ENCODE measurements at regions not wholly inside any gene's neighbourhood (a gene's known extent, or its start where the extent isn't known, plus 50 kb on each side); places are given as distances from the start of the nearest gene placed in this dataset.
A peak's percentile ranks its signal among the peaks of the same experiment; 100 is the strongest.

- Histone ChIP-seq H3K36me3 (ENCODE audit: control insufficient read depth in 3 of 3, insufficient read depth in 3 of 3, low read length in 3 of 3) (no peaks in the 10 kb centered on the region), H3K27ac (ENCODE audit: low read depth, low read length) (no peak overlapping the region)
Observed at GRCh38 chr5:82397741-82398320, 119.7 kb upstream of the RPS23 start.

GRCh38 chr5:82396871-82397514 is 118.8 kb upstream of the RPS23 start:
- Histone ChIP-seq H3K9me3 (ENCODE audit: control insufficient read depth in 3 of 3, low read length in 3 of 3) (no peaks in the 10 kb centered on the region), H3K27me3 (ENCODE audit: control insufficient read depth in 3 of 3, insufficient read depth in 3 of 3, low read length in 3 of 3) (no peaks in the 10 kb centered on the region), H3K4me3 (ENCODE audit: low read length in 3 of 3) (no peak overlapping the region), H3K4me1 (ENCODE audit: control insufficient read depth in 3 of 3, insufficient read depth in 3 of 3, low read length in 3 of 3) (peaks cover 0 to 4% (median 0%) of the 10 kb centered on the region in 3 donors), H3K36me3 (ENCODE audit: control insufficient read depth in 3 of 3, insufficient read depth in 3 of 3, low read length in 3 of 3) (no peaks in the 10 kb centered on the region), H3K27ac (ENCODE audit: low read depth, low read length) (peak overlapping the region; percentile 51), H3K9ac (ENCODE audit: low read depth in 1 of 3, low read length in 3 of 3) (no peak overlapping the region)

More at GRCh38 chr5:82397741-82398320, 119.7 kb upstream of the RPS23 start:
- Histone ChIP-seq H3K9ac (ENCODE audit: low read depth in 1 of 3, low read length in 3 of 3) (no peak overlapping the region), H3K9me3 (ENCODE audit: control insufficient read depth in 3 of 3, low read length in 3 of 3) (no peaks in the 10 kb centered on the region), H3K4me3 (ENCODE audit: low read length in 3 of 3) (no peak overlapping the region), H3K4me1 (ENCODE audit: control insufficient read depth in 3 of 3, insufficient read depth in 3 of 3, low read length in 3 of 3) (peaks cover 0 to 4% (median 0%) of the 10 kb centered on the region in 3 donors), H3K27me3 (ENCODE audit: control insufficient read depth in 3 of 3, insufficient read depth in 3 of 3, low read length in 3 of 3) (no peaks in the 10 kb centered on the region)

DNA sequence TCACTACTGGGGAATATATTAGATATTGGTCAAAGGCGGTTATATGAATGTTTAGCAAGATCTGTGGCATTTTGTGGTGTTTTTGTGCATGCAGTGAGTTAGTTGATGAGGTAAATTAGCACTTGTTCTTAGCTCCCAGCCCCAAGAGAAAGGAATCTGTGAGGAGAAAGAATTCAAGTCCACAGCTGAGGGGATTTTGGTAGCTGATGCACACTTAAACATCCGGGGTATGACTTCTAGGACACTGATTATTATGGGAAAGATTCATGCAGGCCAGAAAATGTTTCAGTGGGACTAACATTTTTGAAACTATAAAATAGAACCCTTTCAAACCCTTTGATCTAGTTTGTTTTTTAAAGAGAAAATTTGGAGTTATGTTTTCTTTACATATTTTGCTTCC is 118.2 kb upstream of the RPS23 start:
- Histone ChIP-seq H3K27ac (ENCODE audit: low read depth, low read length) (peak overlapping the region; percentile 51), H3K27me3 (ENCODE audit: control insufficient read depth in 3 of 3, insufficient read depth in 3 of 3, low read length in 3 of 3) (no peaks in the 10 kb centered on the region), H3K9ac (ENCODE audit: low read depth in 1 of 3, low read length in 3 of 3) (no peak overlapping the region)

GRCh38 chr5:82393951-82394350 is 115.8 kb upstream of the RPS23 start:
- Histone ChIP-seq H3K27me3 (ENCODE audit: control insufficient read depth in 3 of 3, insufficient read depth in 3 of 3, low read length in 3 of 3) (no peaks in the 10 kb centered on the region), H3K4me1 (ENCODE audit: control insufficient read depth in 3 of 3, insufficient read depth in 3 of 3, low read length in 3 of 3) (peaks cover 0 to 4% (median 0%) of the 10 kb centered on the region in 3 donors), H3K36me3 (ENCODE audit: control insufficient read depth in 3 of 3, insufficient read depth in 3 of 3, low read length in 3 of 3) (no peaks in the 10 kb centered on the region), H3K4me3 (ENCODE audit: low read length in 3 of 3) (no peak overlapping the region), H3K9me3 (ENCODE audit: control insufficient read depth in 3 of 3, low read length in 3 of 3) (no peaks in the 10 kb centered on the region), H3K9ac (ENCODE audit: low read depth in 1 of 3, low read length in 3 of 3) (no peak overlapping the region), H3K27ac (ENCODE audit: low read depth, low read length) (no peak overlapping the region)

More for the DNA sequence above, 118.2 kb upstream of the RPS23 start:
- Histone ChIP-seq H3K4me1 (ENCODE audit: control insufficient read depth in 3 of 3, insufficient read depth in 3 of 3, low read length in 3 of 3) (peaks cover 0 to 4% (median 0%) of the 10 kb centered on the region in 3 donors), H3K4me3 (ENCODE audit: low read length in 3 of 3) (no peak overlapping the region), H3K9me3 (ENCODE audit: control insufficient read depth in 3 of 3, low read length in 3 of 3) (no peaks in the 10 kb centered on the region), H3K36me3 (ENCODE audit: control insufficient read depth in 3 of 3, insufficient read depth in 3 of 3, low read length in 3 of 3) (no peaks in the 10 kb centered on the region)

- no peak overlapping the region for H3K9ac ChIP-seq (ENCODE audit: low read depth in 1 of 3, low read length in 3 of 3)
- H3K9me3 ChIP-seq (ENCODE audit: control insufficient read depth in 3 of 3, low read length in 3 of 3) = no peaks in the 10 kb centered on the region
- no peaks in the 10 kb centered on the region for H3K27me3 ChIP-seq (ENCODE audit: control insufficient read depth in 3 of 3, insufficient read depth in 3 of 3, low read length in 3 of 3)
- H3K4me1 ChIP-seq (ENCODE audit: control insufficient read depth in 3 of 3, insufficient read depth in 3 of 3, low read length in 3 of 3) = no peaks in the 10 kb centered on the region
- no peak overlapping the region for H3K4me3 ChIP-seq (ENCODE audit: low read length in 3 of 3)
- H3K27ac ChIP-seq (ENCODE audit: low read depth, low read length) = no peak overlapping the region
- no peaks in the 10 kb centered on the region for H3K36me3 ChIP-seq (ENCODE audit: control insufficient read depth in 3 of 3, insufficient read depth in 3 of 3, low read length in 3 of 3)
Observed at GRCh38 chr5:82390088-82390487, 111.9 kb upstream of the RPS23 start.

DNA sequence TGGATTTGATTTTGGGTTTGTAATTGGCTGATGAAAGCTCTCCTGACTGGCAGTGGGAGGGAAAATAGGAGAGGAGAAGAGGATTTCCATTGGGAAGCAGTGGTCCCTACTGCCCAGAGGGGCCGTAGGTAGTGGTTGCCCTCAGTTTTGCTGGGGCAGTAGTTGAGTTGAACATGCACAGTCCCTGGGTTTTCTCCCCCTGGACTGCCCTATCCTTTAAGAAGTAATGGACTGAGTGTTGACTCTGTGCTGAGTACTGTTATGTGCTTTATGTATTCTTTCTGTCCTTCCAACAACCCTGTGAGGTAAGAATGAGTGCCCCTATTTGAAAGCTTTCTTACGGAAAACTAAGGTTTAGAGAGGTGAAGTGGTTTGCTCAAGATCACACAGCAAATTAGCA is 111.2 kb upstream of the RPS23 start:
- Histone ChIP-seq H3K27me3 (ENCODE audit: control insufficient read depth in 3 of 3, insufficient read depth in 3 of 3, low read length in 3 of 3) (no peaks in the 10 kb centered on the region), H3K9ac (ENCODE audit: low read depth in 1 of 3, low read length in 3 of 3) (no peak overlapping the region), H3K4me1 (ENCODE audit: control insufficient read depth in 3 of 3, insufficient read depth in 3 of 3, low read length in 3 of 3) (no peaks in the 10 kb centered on the region), H3K36me3 (ENCODE audit: control insufficient read depth in 3 of 3, insufficient read depth in 3 of 3, low read length in 3 of 3) (no peaks in the 10 kb centered on the region), H3K9me3 (ENCODE audit: control insufficient read depth in 3 of 3, low read length in 3 of 3) (no peaks in the 10 kb centered on the region), H3K27ac (ENCODE audit: low read depth, low read length) (no peak overlapping the region), H3K4me3 (ENCODE audit: low read length in 3 of 3) (no peak overlapping the region)

DNA sequence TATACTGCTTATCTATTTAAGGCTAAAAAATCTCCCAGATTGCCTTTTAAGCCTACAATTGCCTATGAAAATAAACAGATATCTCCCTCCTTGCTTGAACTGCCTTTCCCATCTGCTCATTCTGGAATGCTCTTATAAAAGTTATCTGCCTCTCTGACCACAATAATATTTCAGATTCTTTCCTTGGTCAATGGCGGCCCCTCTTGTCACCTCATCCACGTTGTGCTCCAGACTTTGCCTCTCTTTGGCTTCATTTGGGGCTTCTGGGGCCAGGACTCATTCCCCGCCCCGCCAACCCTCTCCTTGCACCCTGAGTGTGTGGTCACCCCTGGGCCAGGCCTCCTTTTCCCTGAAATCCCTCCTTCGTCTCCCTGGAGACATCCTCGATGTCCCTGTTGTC is 110.0 kb upstream of the RPS23 start:
- no peaks in the 10 kb centered on the region for H3K9me3 ChIP-seq (ENCODE audit: control insufficient read depth in 3 of 3, low read length in 3 of 3)
- no peaks in the 10 kb centered on the region for H3K27me3 ChIP-seq (ENCODE audit: control insufficient read depth in 3 of 3, insufficient read depth in 3 of 3, low read length in 3 of 3)
- H3K9ac ChIP-seq (ENCODE audit: low read depth in 1 of 3, low read length in 3 of 3) = no peak overlapping the region
- H3K27ac ChIP-seq (ENCODE audit: low read depth, low read length) = no peak overlapping the region
- H3K36me3 ChIP-seq (ENCODE audit: control insufficient read depth in 3 of 3, insufficient read depth in 3 of 3, low read length in 3 of 3) = no peaks in the 10 kb centered on the region
- no peak overlapping the region for H3K4me3 ChIP-seq (ENCODE audit: low read length in 3 of 3)
- no peaks in the 10 kb centered on the region for H3K4me1 ChIP-seq (ENCODE audit: control insufficient read depth in 3 of 3, insufficient read depth in 3 of 3, low read length in 3 of 3)

DNA sequence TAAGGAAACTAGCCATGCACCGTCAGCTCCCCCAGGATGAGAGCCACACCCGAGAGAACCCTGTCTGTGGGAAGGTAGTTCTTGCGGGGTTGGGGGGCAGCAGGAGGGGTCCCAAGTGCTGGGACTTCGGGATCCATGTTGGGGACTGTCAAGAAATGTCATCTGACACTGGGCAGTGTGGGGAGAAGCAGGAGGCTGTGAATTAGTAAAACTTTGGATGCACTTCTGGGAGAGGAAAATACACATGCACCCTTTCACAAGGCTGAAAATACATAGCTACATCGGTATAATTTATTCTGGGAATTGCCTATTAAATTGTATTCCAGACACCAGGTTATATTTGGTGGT is 109.6 kb upstream of the RPS23 start:
- H3K9ac ChIP-seq (ENCODE audit: low read depth in 1 of 3, low read length in 3 of 3) = no peak overlapping the region
- no peak overlapping the region for H3K27ac ChIP-seq (ENCODE audit: low read depth, low read length)

DNA sequence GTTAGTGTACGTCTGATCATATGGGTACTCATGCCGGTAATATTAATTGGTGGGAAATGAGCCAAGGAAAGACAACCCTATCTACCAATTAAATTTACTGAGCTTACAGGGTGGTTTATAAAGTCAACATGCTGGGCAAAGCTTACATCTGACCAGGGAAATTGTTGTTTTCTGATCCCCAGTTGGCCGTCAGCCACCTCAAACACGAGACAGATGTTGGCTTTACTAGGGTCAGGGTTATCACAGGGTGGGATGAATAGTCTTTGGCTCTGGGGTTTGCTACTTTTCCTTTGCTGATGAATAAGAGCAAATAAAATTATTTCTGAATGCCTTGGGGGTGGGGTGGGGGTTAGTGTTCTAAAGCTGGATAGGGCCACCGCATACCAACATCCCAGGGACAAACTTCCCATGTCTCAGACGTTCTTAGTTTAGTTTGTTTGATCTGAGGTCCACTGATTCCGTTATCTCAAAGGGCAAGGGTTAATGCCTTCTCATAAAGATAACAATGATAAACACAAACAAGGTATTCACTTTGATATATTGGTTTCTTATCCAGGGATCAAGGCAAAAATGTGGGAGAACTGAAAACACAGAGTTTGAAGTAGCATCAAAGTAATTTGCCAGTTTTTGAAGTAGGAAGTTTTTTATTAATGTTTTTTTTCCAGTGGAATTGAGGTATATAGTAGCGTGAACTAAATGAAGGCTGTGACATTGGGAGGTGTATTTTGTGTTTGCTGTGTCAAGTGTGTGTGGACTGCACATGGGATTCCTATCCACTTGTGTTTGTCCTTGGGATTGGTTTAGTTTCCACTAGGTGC is 109.1 kb upstream of the RPS23 start:
- no peaks in the 10 kb centered on the region for H3K4me1 ChIP-seq (ENCODE audit: control insufficient read depth in 3 of 3, insufficient read depth in 3 of 3, low read length in 3 of 3)
- no peaks in the 10 kb centered on the region for H3K27me3 ChIP-seq (ENCODE audit: control insufficient read depth in 3 of 3, insufficient read depth in 3 of 3, low read length in 3 of 3)
- H3K9me3 ChIP-seq (ENCODE audit: control insufficient read depth in 3 of 3, low read length in 3 of 3) = no peaks in the 10 kb centered on the region
- no peak overlapping the region for H3K9ac ChIP-seq (ENCODE audit: low read depth in 1 of 3, low read length in 3 of 3)
- no peak overlapping the region for H3K27ac ChIP-seq (ENCODE audit: low read depth, low read length)
- H3K36me3 ChIP-seq (ENCODE audit: control insufficient read depth in 3 of 3, insufficient read depth in 3 of 3, low read length in 3 of 3) = no peaks in the 10 kb centered on the region
- H3K4me3 ChIP-seq (ENCODE audit: low read length in 3 of 3) = no peak overlapping the region

More for the DNA sequence above, 109.6 kb upstream of the RPS23 start:
- Histone ChIP-seq H3K36me3 (ENCODE audit: control insufficient read depth in 3 of 3, insufficient read depth in 3 of 3, low read length in 3 of 3) (no peaks in the 10 kb centered on the region), H3K4me3 (ENCODE audit: low read length in 3 of 3) (no peak overlapping the region), H3K27me3 (ENCODE audit: control insufficient read depth in 3 of 3, insufficient read depth in 3 of 3, low read length in 3 of 3) (no peaks in the 10 kb centered on the region), H3K9me3 (ENCODE audit: control insufficient read depth in 3 of 3, low read length in 3 of 3) (no peaks in the 10 kb centered on the region), H3K4me1 (ENCODE audit: control insufficient read depth in 3 of 3, insufficient read depth in 3 of 3, low read length in 3 of 3) (no peaks in the 10 kb centered on the region)

DNA sequence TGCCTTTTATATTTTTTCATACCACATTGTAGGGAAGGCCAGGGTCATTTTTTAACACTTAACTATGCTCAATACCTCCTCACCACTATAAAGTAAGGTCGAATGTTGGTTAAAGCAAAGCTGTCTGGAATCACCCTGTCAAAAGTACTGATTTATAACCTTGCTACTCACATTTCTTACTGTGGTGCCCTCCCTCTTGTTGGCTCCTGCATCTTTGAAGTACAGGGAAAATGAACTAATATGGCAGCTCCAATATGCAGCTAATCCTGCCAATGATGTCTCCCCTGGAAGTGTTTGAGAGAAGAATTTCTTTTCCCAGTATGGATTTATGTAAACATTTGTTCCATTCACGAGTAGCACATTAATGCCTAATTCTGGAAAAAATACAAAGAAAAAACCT is 108.4 kb upstream of the RPS23 start:
- no peak overlapping the region for H3K4me3 ChIP-seq (ENCODE audit: low read length in 3 of 3)
- H3K4me1 ChIP-seq (ENCODE audit: control insufficient read depth in 3 of 3, insufficient read depth in 3 of 3, low read length in 3 of 3) = no peaks in the 10 kb centered on the region
- H3K9ac ChIP-seq (ENCODE audit: low read depth in 1 of 3, low read length in 3 of 3) = no peak overlapping the region
- H3K36me3 ChIP-seq (ENCODE audit: control insufficient read depth in 3 of 3, insufficient read depth in 3 of 3, low read length in 3 of 3) = no peaks in the 10 kb centered on the region
- no peaks in the 10 kb centered on the region for H3K9me3 ChIP-seq (ENCODE audit: control insufficient read depth in 3 of 3, low read length in 3 of 3)
- no peak overlapping the region for H3K27ac ChIP-seq (ENCODE audit: low read depth, low read length)
- no peaks in the 10 kb centered on the region for H3K27me3 ChIP-seq (ENCODE audit: control insufficient read depth in 3 of 3, insufficient read depth in 3 of 3, low read length in 3 of 3)

Measured in skeletal muscle tissue (tissue), 3 donors.